ENCODE measurements at regions not wholly inside any gene's neighbourhood (a gene's known extent, or its start where the extent isn't known, plus 50 kb on each side); places are given as distances from the start of the nearest gene placed in this dataset.
A peak's percentile ranks its signal among the peaks of the same experiment; 100 is the strongest.
"Not testable (repeated sequence)": the region's sequence is repeated elsewhere in the genome, so short reads cannot be mapped to it uniquely, and the experiment has no call there.

GRCh38 chr12:83468988-83469908, 782.5 kb downstream of the TMTC2 start:
- DNase-seq (ENCODE audit: low spot score): no peak

GRCh38 chr12:83465632-83466031, 778.9 kb downstream of the TMTC2 start:
- DNase-seq (ENCODE audit: low spot score): no peak

GRCh38 chr12:83462419-83462818, 775.7 kb downstream of the TMTC2 start:
- no peak for DNase-seq (ENCODE audit: low spot score)

DNA sequence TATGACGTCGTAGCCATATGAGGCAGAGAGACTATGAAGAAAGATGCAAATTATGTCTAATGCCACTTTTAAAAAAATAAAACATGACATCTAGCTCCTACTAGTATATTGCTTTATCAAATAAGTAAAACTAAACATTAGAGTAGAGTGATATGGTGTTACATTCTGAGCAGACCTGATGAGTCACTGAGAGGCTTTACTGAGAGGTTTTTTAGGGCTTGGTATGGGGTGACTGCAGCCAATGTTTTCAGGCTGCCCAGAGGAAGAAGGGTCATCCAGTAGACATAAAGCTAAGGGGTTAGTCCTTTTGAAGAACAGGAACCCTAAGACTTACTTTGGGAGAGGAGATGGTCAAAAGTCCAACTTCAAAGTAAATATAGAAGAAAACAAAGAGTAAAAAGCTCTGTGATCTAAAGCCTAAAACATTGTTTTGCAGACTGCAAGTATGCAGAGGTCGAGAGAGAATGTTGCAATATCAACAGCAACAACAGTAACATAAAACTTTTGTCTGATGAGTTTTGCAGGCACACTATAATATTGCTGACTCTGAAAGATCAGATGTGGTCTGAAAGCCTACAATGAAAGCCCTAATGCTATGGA, 774.7 kb downstream of the TMTC2 start:
- no peak for DNase-seq (ENCODE audit: low spot score)

GRCh38 chr12:83451189-83451588, 764.5 kb downstream of the TMTC2 start:
- DNase-seq (ENCODE audit: low spot score): no peak

DNA sequence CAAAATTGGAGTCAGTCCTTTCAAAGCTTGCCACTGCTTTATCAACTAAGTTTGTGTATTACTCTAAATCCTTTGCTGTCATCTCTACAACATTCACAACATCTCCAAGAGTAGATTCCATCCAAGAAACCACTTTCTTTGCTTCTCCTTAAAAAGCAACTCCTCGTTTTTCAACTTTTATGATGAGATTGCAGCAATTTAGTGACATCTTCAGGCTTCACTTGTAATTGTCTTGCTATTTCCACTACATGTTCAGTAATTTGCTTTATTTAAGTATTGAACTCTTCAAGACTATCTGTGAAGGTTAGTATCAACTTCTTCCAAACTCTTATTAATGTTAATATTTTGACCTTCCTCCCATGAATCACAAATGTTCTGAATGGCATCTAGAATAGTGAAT, 747.9 kb downstream of the TMTC2 start:
- DNase-seq (ENCODE audit: low spot score): no peak

DNA sequence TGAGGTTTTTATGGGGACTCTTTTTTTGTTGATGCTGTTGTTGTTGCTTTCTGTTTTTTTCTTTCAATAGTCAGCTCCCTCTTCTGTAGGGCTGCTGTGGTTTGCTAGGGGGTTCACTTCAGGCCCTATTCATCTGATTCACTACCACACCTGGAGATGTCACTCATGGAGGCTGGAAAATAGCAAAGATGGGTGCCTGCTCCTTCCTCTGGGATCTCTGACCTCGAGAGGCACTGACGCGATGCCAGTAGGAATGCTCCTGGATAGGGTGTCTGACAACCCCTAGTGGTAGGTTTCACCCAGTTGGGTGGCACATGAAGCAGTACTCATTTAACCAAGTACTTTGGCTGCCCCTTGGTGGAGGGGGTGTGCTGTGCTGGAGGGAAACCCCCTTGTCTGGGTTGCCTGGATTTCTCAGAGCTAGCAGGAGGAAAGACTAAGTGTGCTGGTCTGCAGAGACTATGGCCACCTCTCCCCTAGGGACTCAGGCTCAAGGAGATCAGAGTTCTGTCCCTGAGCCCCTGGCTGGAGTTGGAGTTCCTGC, 745.5 kb downstream of the TMTC2 start:
- no peak for DNase-seq (ENCODE audit: low spot score)

DNA sequence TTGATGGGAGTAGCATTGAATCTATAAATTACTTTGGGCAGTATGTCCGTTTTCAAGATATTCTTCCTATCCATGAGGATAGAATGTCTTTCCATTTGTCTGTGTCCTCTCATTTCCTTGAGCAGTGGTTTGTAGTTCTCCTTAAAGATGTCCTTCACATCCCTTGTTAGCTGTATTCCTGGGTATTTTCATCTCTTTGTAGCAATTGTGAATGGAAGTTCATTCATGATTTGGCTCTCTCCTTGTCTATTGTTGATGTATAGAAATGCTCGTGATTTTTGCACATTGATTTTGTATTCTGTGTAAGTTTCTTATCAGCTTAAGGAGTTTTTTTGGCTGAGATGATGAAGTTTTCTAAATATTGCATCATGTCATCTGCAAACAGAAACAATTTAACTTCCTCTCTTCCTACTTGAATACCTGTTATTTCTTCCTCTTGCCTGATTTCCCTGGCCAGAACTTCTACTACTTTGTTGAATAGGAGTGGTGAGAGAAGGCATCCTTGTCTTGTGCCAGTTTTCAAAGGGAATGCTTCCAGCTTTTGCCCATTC, 741.0 kb downstream of the TMTC2 start:
- DNase-seq (ENCODE audit: low spot score): not testable (repeated sequence)

GRCh38 chr12:83414981-83415380, 728.3 kb downstream of the TMTC2 start:
- no peak for DNase-seq (ENCODE audit: low spot score)

DNA sequence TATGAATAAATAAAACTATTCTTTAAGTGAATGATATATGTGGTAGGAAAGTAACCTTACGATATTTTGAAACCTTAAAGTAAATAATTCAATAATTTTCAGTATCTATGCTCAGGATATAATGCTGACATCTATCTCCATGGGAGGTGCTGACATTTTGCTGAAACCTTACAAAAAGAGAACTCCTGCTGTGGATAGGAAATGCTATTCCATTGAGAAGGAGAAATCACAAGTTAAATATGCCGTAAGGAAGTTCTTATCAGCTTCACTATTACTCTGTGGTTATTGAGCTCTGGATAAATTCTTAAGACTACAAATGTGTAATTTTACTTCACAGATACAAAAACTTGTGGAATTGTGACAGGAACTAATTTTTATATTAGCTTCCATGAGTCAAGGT, 722.1 kb downstream of the TMTC2 start:
- DNase-seq (ENCODE audit: low spot score): no peak

DNA sequence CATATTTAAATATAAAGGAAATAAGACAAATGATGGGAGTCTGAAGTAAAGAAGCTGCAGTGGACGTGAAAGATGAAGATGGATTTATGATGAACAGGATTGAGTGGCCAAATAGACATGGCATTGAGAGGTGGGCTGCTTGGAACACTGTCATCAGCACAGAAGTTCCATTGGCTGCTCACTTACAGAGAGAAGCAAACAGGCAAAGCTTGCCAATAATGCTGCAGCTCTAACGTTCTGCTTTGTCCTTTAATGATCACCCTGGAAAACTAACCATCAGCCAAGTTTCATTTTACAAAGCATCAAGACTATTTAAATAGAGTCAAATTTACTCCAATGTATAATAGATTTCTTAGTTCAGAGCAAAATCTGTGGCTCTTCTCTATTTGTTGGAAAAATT, 721.4 kb downstream of the TMTC2 start:
- no peak for DNase-seq (ENCODE audit: low spot score)

- DNase-seq (ENCODE audit: low spot score): no peak
Observed at GRCh38 chr12:83404521-83404920, 717.8 kb downstream of the TMTC2 start.

DNA sequence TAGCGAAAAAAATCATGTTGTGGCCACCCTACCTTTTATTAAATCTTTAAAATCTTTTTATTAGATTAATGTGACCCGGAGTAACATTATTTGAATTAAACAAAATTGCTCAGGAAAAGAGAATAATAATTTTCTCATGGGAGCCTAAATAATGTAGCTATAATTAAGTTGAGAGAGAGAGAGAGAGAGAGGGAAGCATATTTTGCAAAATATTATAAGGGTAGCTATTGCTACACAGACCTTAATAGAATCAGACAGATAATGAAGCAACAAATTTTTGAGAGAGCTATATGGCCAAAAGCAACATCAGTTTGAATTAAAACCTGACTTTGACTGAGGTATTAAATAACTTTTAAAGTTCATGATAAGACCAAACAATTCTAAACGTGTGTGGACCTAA, 703.5 kb downstream of the TMTC2 start:
- no peak for DNase-seq (ENCODE audit: low spot score)

- peak; percentile 69 for DNase-seq (ENCODE audit: low spot score)
Observed at GRCh38 chr12:83389237-83389996, 702.7 kb downstream of the TMTC2 start.

DNA sequence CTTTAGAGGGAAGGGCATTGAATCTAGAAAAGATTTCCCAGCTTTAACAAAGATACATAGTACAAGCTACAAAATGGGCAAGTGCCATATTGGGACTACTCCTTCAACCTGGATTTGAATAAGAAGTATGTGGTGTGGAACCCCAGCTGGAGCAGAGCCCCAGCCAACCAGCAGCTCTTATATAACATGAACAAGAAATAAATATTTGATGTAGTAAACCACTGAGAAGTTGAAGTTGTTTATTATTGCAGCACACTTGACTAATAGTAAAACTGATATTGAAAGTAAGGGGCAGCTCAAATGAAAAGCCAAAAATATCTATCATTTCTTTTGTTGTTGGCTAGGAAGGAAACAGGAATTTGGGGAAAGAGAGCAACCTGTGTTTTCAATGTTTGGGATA, 701.8 kb downstream of the TMTC2 start:
- no peak for DNase-seq (ENCODE audit: low spot score)

GRCh38 chr12:83386527-83387264, 700.0 kb downstream of the TMTC2 start:
- no peak for DNase-seq (ENCODE audit: low spot score)

GRCh38 chr12:83378186-83378727, 691.6 kb downstream of the TMTC2 start:
- DNase-seq (ENCODE audit: low spot score): no peak

GRCh38 chr12:83365317-83365716, 678.6 kb downstream of the TMTC2 start:
- DNase-seq (ENCODE audit: low spot score): no peak

- no peak for DNase-seq (ENCODE audit: low spot score)
Observed at GRCh38 chr12:83361475-83361874, 674.8 kb downstream of the TMTC2 start.

DNA sequence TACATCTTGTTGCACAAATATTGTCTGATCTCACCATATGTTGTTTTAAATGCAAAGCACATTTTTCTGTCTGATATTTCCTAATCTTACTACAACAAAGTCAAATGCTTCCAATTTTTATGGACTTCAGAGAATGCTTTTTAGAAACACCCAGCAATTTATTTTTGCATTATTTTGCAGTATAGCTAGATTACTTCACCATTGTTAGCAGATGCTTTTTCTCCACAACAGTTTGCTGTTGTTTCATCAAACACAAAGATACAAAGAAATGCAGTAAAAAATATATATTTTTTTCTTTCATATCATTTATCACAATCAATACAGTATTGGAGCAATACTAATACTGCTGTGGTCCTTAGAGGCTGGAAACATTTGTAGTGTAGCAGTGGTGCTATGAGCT, 674.4 kb downstream of the TMTC2 start:
- no peak for DNase-seq (ENCODE audit: low spot score)

GRCh38 chr12:83349907-83350611, 663.4 kb downstream of the TMTC2 start:
- DNase-seq (ENCODE audit: low spot score): no peak
